HCT116 (cell line): ENCODE measurements at regions not wholly inside any gene's neighbourhood (a gene's known extent, or its start where the extent isn't known, plus 50 kb on each side); places are given as distances from the start of the nearest gene placed in this dataset.

Experiments used
- ATAC-seq: fragments of 200-7000 bp; cut with Tn5 transposase; 2 replicates; pipeline ENCODE4 v1.9.1; 2020; ENCODE audit warnings: mild to moderate bottlenecking, moderate library complexity
- BruUV-seq: library from RNA; stranded (reverse); fragments of 400-500 nt; replicated peaks from 2 replicates; lab custom pipeline; 2021; lab: Mats Ljungman, UMichigan
- CTCF ChIA-PET: fragments of 300-600 bp; sonication (Branson Sonifier 250); formaldehyde crosslinking; loops from one replicate; lab custom pipeline; 2021; ENCODE audit warnings: antibody characterized with exemption; lab: Charles Lee
- POLR2A ChIA-PET: fragments of 300-600, 350-600 bp; sonication (Branson Sonifier 250); formaldehyde crosslinking; loops from one replicate; lab custom pipeline; 2021; ENCODE audit warnings: antibody characterized with exemption; lab: Charles Lee
- RAD21 ChIA-PET, 2 experiments: fragments of 300-600 bp; sonication (Branson Sonifier 250); formaldehyde crosslinking; loops; one replicate each; lab custom pipeline; 2023; ENCODE audit warnings: low total read pairs in 2 of 2; ENCODE audit not compliant: uncharacterized antibody in 2 of 2, unreplicated experiment in 2 of 2, low non-redundant PET in 1 of 2; lab: Charles Lee
- DNase-seq: peaks from one replicate; pipeline ENCODE4 v3.0.0-alpha.2; 2010; ENCODE audit warnings: low read depth, low spot score
- H2AFZ ChIP-seq: fragments of 200-600 bp; shearing (Covaris generic), sonication (generic); 2 replicates; pipeline ENCODE4 v1.6.1; 2017; ENCODE audit warnings: low read depth, mixed run types, mixed read lengths, antibody characterized with exemption, low read length; ENCODE audit not compliant: poor library complexity, severe bottlenecking
- H3K27ac ChIP-seq: 2 replicates; pipeline ENCODE4 v1.5.1; 2012; ENCODE audit warnings: low read depth, low read length
- H3K27me3 ChIP-seq: fragments of 200-600 bp; sonication (generic); 2 replicates; pipeline ENCODE4 v1.6.1; 2016; ENCODE audit warnings: mixed run types, low read length, mixed read lengths; ENCODE audit not compliant: insufficient read depth
- H3K36me3 ChIP-seq, 2 experiments: fragments of 200-500 bp in 1 of 2; fragments of 200-600 bp in 1 of 2; sonication (Bioruptor generic) in 1 of 2; sonication (generic) in 1 of 2; 2 replicates each; pipeline versions ENCODE4 v1.5.1 to v1.6.1; 2014 to 2016; ENCODE audit warnings: low read length in 2 of 2, inconsistent platforms in 1 of 2, mixed read lengths in 1 of 2, mixed run types in 1 of 2; ENCODE audit not compliant: insufficient read depth in 2 of 2, control insufficient read depth in 1 of 2
- H3K4me1 ChIP-seq, 2 experiments: fragments of 200-600 bp in 1 of 2; sonication (generic) in 1 of 2; 2 replicates each; pipeline versions ENCODE4 v1.5.1 to v1.6.1; 2012 to 2017; ENCODE audit warnings: low read length in 2 of 2, inconsistent platforms in 1 of 2, mild to moderate bottlenecking in 1 of 2, mixed read lengths in 1 of 2, mixed run types in 1 of 2, moderate library complexity in 1 of 2; ENCODE audit not compliant: insufficient read depth in 2 of 2, control insufficient read depth in 1 of 2
- H3K4me2 ChIP-seq: fragments of 200-600 bp; sonication (generic); 2 replicates; pipeline ENCODE4 v1.6.1; 2017; ENCODE audit warnings: mixed run types, low read length, mixed read lengths
- H3K4me3 ChIP-seq, 2 experiments: fragments of 200-600 bp in 1 of 2; sonication (generic) in 1 of 2; replicated peaks in 1 of 2; 2 replicates each; pipeline ENCODE4 v1.5.1; 2011 to 2016; ENCODE audit warnings: low read length in 2 of 2, control low read depth in 1 of 2, low read depth in 1 of 2, mild to moderate bottlenecking in 1 of 2, mixed read lengths in 1 of 2, mixed run types in 1 of 2
- H3K79me2 ChIP-seq: fragments of 200-600 bp; sonication (generic); 2 replicates; pipeline ENCODE4 v1.6.1; 2017; ENCODE audit warnings: mild to moderate bottlenecking, mixed run types, low read length, moderate library complexity, mixed read lengths; ENCODE audit not compliant: insufficient read depth
- H3K9ac ChIP-seq: fragments of 200-600 bp; sonication (generic); 2 replicates; pipeline ENCODE4 v1.6.1; 2016; ENCODE audit warnings: low read length, mixed read lengths
- H3K9me2 ChIP-seq: fragments of 200-600 bp; sonication (generic), shearing (Covaris generic); 2 replicates; pipeline ENCODE4 v1.6.1; 2017; ENCODE audit warnings: mixed run types, mild to moderate bottlenecking, moderate library complexity; ENCODE audit not compliant: insufficient read depth
- H3K9me3 ChIP-seq, 2 experiments: fragments of 200-500 bp in 1 of 2; fragments of 200-600 bp in 1 of 2; sonication (Bioruptor generic) in 1 of 2; sonication (generic) in 1 of 2; 2 replicates each; pipeline ENCODE4 v1.6.1; 2014 to 2017; ENCODE audit warnings: low read length in 2 of 2, mixed read lengths in 2 of 2, inconsistent platforms in 1 of 2, low read depth in 1 of 2, mild to moderate bottlenecking in 1 of 2, mixed run types in 1 of 2, moderate library complexity in 1 of 2; ENCODE audit not compliant: control insufficient read depth in 1 of 2, insufficient read depth in 1 of 2
- H4K20me1 ChIP-seq: fragments of 200-600 bp; sonication (generic), shearing (Covaris generic); 2 replicates; pipeline ENCODE4 v1.6.1; 2017; ENCODE audit warnings: mixed run types, mild to moderate bottlenecking, moderate library complexity; ENCODE audit not compliant: insufficient read depth
- ATF3 ChIP-seq: IDR thresholded peaks from 2 replicates; pipeline ENCODE4 v1.6.1; 2012
- CBX3 ChIP-seq: IDR thresholded peaks from 2 replicates; pipeline ENCODE4 v1.6.1; 2012; ENCODE audit warnings: low read depth
- CEBPB ChIP-seq: IDR thresholded peaks from 2 replicates; pipeline ENCODE4 v1.6.1; 2012; ENCODE audit warnings: low read depth
- CTCF ChIP-seq, 3 experiments: fragments of 200-600 bp in 1 of 3; sonication (generic) in 1 of 3; IDR thresholded peaks in 2 of 3; conservative IDR thresholded peaks in 1 of 3; 2 replicates each; pipeline ENCODE4 v1.5.1; 2012 to 2017; ENCODE audit warnings: low read depth in 2 of 3, low read length in 2 of 3, antibody characterized with exemption in 1 of 3, borderline replicate concordance in 1 of 3, control low read depth in 1 of 3, mild to moderate bottlenecking in 1 of 3, mixed read lengths in 1 of 3, mixed run types in 1 of 3, moderate library complexity in 1 of 3; ENCODE audit not compliant: insufficient read depth in 1 of 3
- EGR1 ChIP-seq: IDR thresholded peaks from 2 replicates; pipeline ENCODE4 v1.6.1; 2012; ENCODE audit warnings: low read depth
- ELF1 ChIP-seq: IDR thresholded peaks from 2 replicates; pipeline ENCODE4 v1.6.1; 2012; ENCODE audit warnings: low read depth, borderline replicate concordance
- FOSL1 ChIP-seq: IDR thresholded peaks from 2 replicates; pipeline ENCODE4 v1.6.1; 2012; ENCODE audit warnings: low read depth
- JUND ChIP-seq: IDR thresholded peaks from 2 replicates; pipeline ENCODE4 v1.6.1; 2012
- MAX ChIP-seq: IDR thresholded peaks from 2 replicates; pipeline ENCODE4 v1.6.1; 2012
- POLR2A ChIP-seq: IDR thresholded peaks from 2 replicates; pipeline ENCODE4 v1.7.0; 2011; ENCODE audit warnings: borderline replicate concordance; ENCODE audit not compliant: insufficient read depth, insufficient read length; ENCODE audit errors: extremely low read depth
- POLR2AphosphoS5 ChIP-seq: IDR thresholded peaks from 2 replicates; pipeline ENCODE4 v1.6.1; 2011; ENCODE audit warnings: mild to moderate bottlenecking, low read depth, low read length, moderate library complexity
- RAD21 ChIP-seq: IDR thresholded peaks from 2 replicates; pipeline ENCODE4 v1.6.1; 2012; ENCODE audit warnings: low read depth, mild to moderate bottlenecking
- REST ChIP-seq: IDR thresholded peaks from 2 replicates; pipeline ENCODE4 v1.6.1; 2012; ENCODE audit warnings: low read depth
- SIN3A ChIP-seq: IDR thresholded peaks from 2 replicates; pipeline ENCODE4 v1.6.1; 2012; ENCODE audit warnings: low read depth
- SRF ChIP-seq: IDR thresholded peaks from 2 replicates; pipeline ENCODE4 v1.6.1; 2012; ENCODE audit warnings: low read depth
- TCF7L2 ChIP-seq: IDR thresholded peaks from 2 replicates; pipeline ENCODE4 v1.7.0; 2011; ENCODE audit warnings: borderline replicate concordance, inconsistent platforms; ENCODE audit not compliant: insufficient read depth, insufficient read length; ENCODE audit errors: extremely low read depth
- YY1 ChIP-seq: IDR thresholded peaks from 2 replicates; pipeline ENCODE4 v1.6.1; 2011; ENCODE audit warnings: low read length, low read depth, moderate library complexity, mild to moderate bottlenecking; ENCODE audit not compliant: insufficient replicate concordance; ENCODE audit errors: extremely low read depth
- ZBTB33 ChIP-seq: IDR thresholded peaks from 2 replicates; pipeline ENCODE4 v1.6.1; 2011; ENCODE audit warnings: mild to moderate bottlenecking, low read length, moderate library complexity; ENCODE audit not compliant: insufficient replicate concordance; ENCODE audit errors: extremely low read depth
- ZNF274 ChIP-seq: fragments of 200-500 bp; sonication (Bioruptor generic); IDR thresholded peaks from 2 replicates; pipeline ENCODE4 v1.6.1; 2014; ENCODE audit warnings: mild to moderate bottlenecking, low read depth, low read length, inconsistent platforms
- intact Hi-C: fragments of 100-400 bp; cut with micrococcal nuclease; formaldehyde crosslinking; loops from 2 replicates; pipeline ENCODE4 v1.10.0; 2022

GRCh38 chr1:208369045-208369444 is 124.9 kb upstream of the PLXNA2 start:
- Histone ChIP-seq H3K79me2 (no peaks in the 10 kb centered on the region), H3K27ac (no peak overlapping the region), H4K20me1 (no peaks in the 10 kb centered on the region), H3K9ac (no peak overlapping the region), H3K9me3 (no peaks in the 10 kb centered on the region), H3K4me2 (no peak overlapping the region), H3K27me3 (peaks cover 29% of the 10 kb centered on the region), H3K4me1 (no peaks in the 10 kb centered on the region), H3K36me3 (no peaks in the 10 kb centered on the region), H3K9me2 (no peaks in the 10 kb centered on the region), H3K4me3 (no peak overlapping the region), H2AFZ (no peak overlapping the region)
- intact Hi-C loops: no loop called here
- TF ChIP-seq REST (no peak), POLR2AphosphoS5 (no peak), CTCF (IDR thresholded peaks at IDR 0.05 in 2 of 3, conservative IDR thresholded peaks at IDR 0.05 in 1 of 3; ENCODE audit: borderline replicate concordance in 1 of 3, insufficient read depth in 1 of 3, low read depth in 2 of 3, low read length in 2 of 3) (no peak), RAD21 (no peak), MAX (no peak), EGR1 (no peak), ATF3 (no peak), ZNF274 (no peak), FOSL1 (no peak), ELF1 (no peak), SRF (no peak), YY1 (no peak), POLR2A (no peak), JUND (no peak), ZBTB33 (no peak), CBX3 (no peak), TCF7L2 (no peak), CEBPB (no peak), SIN3A (no peak)
- ChIA-PET POLR2A (no interaction called here), RAD21 (no interaction called here), CTCF (no interaction called here)
- ATAC-seq: no peak
- no peak for DNase-seq
- BruUV-seq: no TSS peak
